Neural crest cell (in vitro differentiated cells): ENCODE measurements at regions not wholly inside any gene's neighbourhood (a gene's known extent, or its start where the extent isn't known, plus 50 kb on each side); places are given as distances from the start of the nearest gene placed in this dataset.
"Not testable (repeated sequence)": the region's sequence is repeated elsewhere in the genome, so short reads cannot be mapped to it uniquely, and the experiment has no call there.

Experiments
- DNase-seq: peaks from one replicate; pipeline ENCODE4 v3.0.0; 2021; ENCODE audit warnings: low read depth, mixed read lengths, low spot score
- H3K27ac Mint-ChIP-seq: one replicate; pipeline ENCODE4 v1.8.0; 2021; ENCODE audit warnings: mild to moderate bottlenecking, mixed read lengths; ENCODE audit not compliant: unreplicated experiment
- H3K27me3 Mint-ChIP-seq: 2 replicates; pipeline ENCODE4 v1.8.0; 2021; ENCODE audit warnings: low read depth, mild to moderate bottlenecking, mixed read lengths
- H3K36me3 Mint-ChIP-seq: 2 replicates; pipeline ENCODE4 v1.8.0; 2021; ENCODE audit warnings: low read depth, mild to moderate bottlenecking, mixed read lengths
- H3K4me1 Mint-ChIP-seq: 2 replicates; pipeline ENCODE4 v1.8.0; 2021; ENCODE audit warnings: mixed read lengths
- H3K4me3 Mint-ChIP-seq: one replicate; pipeline ENCODE4 v1.8.0; 2021; ENCODE audit warnings: mild to moderate bottlenecking, mixed read lengths
- H3K9me3 Mint-ChIP-seq: 2 replicates; pipeline ENCODE4 v1.8.0; 2021; ENCODE audit warnings: mixed read lengths
- CTCF ChIP-seq: fragments of 200-600 bp; sonication (generic); conservative IDR thresholded peaks from 2 replicates; pipeline ENCODE4 v1.5.0; 2021; ENCODE audit warnings: antibody characterized with exemption, mild to moderate bottlenecking

- Mint-ChIP-seq H3K4me1 (peaks cover 12% of the 10 kb centered on the region), H3K27me3 (peaks cover 4% of the 10 kb centered on the region), H3K36me3 (no peaks in the 10 kb centered on the region), H3K9me3 (peaks cover 5% of the 10 kb centered on the region), H3K4me3 (no peak overlapping the region), H3K27ac (no peak overlapping the region)
- DNase-seq: no peak
- no peak for TF ChIP-seq CTCF
Measured at GRCh38 chr6:134619789-134620188, 301.9 kb upstream of the SGK1 start.

- H3K4me3 Mint-ChIP-seq: no peak overlapping the region
- peaks cover 4% of the 10 kb centered on the region for H3K27me3 Mint-ChIP-seq
- peaks cover 6% of the 10 kb centered on the region for H3K9me3 Mint-ChIP-seq
- DNase-seq: no peak
- TF ChIP-seq CTCF: no peak
- H3K36me3 Mint-ChIP-seq: no peaks in the 10 kb centered on the region
- H3K27ac Mint-ChIP-seq: peak overlapping the region; percentile 9
- H3K4me1 Mint-ChIP-seq: peaks cover 13% of the 10 kb centered on the region
Measured at GRCh38 chr6:134619077-134619476, 301.2 kb upstream of the SGK1 start.

- Mint-ChIP-seq H3K27ac (no peak overlapping the region), H3K27me3 (peaks cover 4% of the 10 kb centered on the region), H3K36me3 (no peaks in the 10 kb centered on the region), H3K4me3 (no peak overlapping the region), H3K9me3 (peaks cover 6% of the 10 kb centered on the region), H3K4me1 (peaks cover 5% of the 10 kb centered on the region)
- DNase-seq: no peak
- TF ChIP-seq CTCF: no peak
Measured at GRCh38 chr6:134614606-134615485, 296.9 kb upstream of the SGK1 start.

- H3K4me3 Mint-ChIP-seq, H3K27ac Mint-ChIP-seq, H3K4me1 Mint-ChIP-seq, H3K27me3 Mint-ChIP-seq, H3K36me3 Mint-ChIP-seq, H3K9me3 Mint-ChIP-seq, DNase-seq: not testable (repeated sequence)
Measured at GRCh38 chr6:134612128-134612527, 294.2 kb upstream of the SGK1 start.

- Mint-ChIP-seq H3K9me3 (peaks cover 6% of the 10 kb centered on the region), H3K27ac (no peak overlapping the region), H3K27me3 (no peaks in the 10 kb centered on the region), H3K4me1 (peaks cover 5% of the 10 kb centered on the region), H3K4me3 (no peak overlapping the region), H3K36me3 (no peaks in the 10 kb centered on the region)
- TF ChIP-seq CTCF: no peak
- no peak for DNase-seq
Measured at GRCh38 chr6:134610411-134610810, 292.5 kb upstream of the SGK1 start.

GRCh38 chr6:134609716-134610261, 291.9 kb upstream of the SGK1 start:
- H3K9me3 Mint-ChIP-seq: peaks cover 3% of the 10 kb centered on the region
- peaks cover 2% of the 10 kb centered on the region for H3K4me1 Mint-ChIP-seq
- H3K36me3 Mint-ChIP-seq: no peaks in the 10 kb centered on the region
- no peak overlapping the region for H3K27ac Mint-ChIP-seq
- no peak for TF ChIP-seq CTCF
- no peak overlapping the region for H3K4me3 Mint-ChIP-seq
- no peak for DNase-seq
- no peaks in the 10 kb centered on the region for H3K27me3 Mint-ChIP-seq
